ENCODE measurements at regions not wholly inside any gene's neighbourhood (a gene's known extent, or its start where the extent isn't known, plus 50 kb on each side); places are given as distances from the start of the nearest gene placed in this dataset.

DNA sequence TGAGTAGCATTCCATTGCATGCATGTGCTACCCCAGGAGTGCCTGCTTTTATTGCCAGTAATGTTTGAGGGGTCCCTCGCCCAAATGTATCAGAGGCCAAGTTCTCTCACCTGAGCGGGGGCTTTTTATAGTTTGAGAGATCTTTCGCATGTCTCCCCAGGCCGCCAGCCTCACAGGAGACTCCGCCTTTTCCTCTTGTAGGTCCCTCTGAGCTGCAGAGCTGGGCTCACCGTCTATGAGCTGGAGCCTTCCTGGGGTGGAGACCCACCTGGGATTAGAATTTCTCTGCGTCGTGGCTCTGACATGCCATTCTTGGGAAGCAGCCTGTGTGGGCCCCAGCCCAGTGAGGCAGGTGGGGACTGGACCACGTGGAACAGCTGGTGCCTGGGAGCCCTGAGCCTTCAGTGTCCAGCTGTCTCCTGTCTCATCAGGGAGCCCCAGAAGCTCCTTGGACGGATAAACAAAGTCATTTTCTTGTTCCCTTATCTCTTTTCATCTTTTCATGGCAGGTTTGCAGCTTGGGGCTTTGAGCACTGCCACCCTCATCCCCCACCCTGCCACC lies 261.7 kb upstream of the CRY1 start:
- no peak overlapping the region for H3K4me3 ChIP-seq
- H3K9me3 ChIP-seq: no peaks in the 10 kb centered on the region
- no peak for ATAC-seq
- DNase-seq: no peak
- no peaks in the 10 kb centered on the region for H3K27me3 ChIP-seq
- TF ChIP-seq, protein P1, sequence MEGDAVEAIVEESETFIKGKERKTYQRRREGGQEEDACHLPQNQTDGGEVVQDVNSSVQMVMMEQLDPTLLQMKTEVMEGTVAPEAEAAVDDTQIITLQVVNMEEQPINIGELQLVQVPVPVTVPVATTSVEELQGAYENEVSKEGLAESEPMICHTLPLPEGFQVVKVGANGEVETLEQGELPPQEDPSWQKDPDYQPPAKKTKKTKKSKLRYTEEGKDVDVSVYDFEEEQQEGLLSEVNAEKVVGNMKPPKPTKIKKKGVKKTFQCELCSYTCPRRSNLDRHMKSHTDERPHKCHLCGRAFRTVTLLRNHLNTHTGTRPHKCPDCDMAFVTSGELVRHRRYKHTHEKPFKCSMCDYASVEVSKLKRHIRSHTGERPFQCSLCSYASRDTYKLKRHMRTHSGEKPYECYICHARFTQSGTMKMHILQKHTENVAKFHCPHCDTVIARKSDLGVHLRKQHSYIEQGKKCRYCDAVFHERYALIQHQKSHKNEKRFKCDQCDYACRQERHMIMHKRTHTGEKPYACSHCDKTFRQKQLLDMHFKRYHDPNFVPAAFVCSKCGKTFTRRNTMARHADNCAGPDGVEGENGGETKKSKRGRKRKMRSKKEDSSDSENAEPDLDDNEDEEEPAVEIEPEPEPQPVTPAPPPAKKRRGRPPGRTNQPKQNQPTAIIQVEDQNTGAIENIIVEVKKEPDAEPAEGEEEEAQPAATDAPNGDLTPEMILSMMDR (IDR thresholded peaks at IDR 0.05 in 4 of 5, conservative IDR thresholded peaks at IDR 0.05 in 1 of 5): no peak
- H3K36me3 ChIP-seq: no peaks in the 10 kb centered on the region
- no peaks in the 10 kb centered on the region for H3K4me1 ChIP-seq
- intact Hi-C loops (cut with DNase I; ENCODE audit: low total_unique reads) (no loop called here), in situ Hi-C loops (cut with MboI; ENCODE audit: low sequenced_read_pairs in 4 of 4) (no loop called here)
- no peak overlapping the region for H3K27ac ChIP-seq

- TF ChIP-seq, protein P1 (IDR thresholded peaks at IDR 0.05 in 4 of 5, conservative IDR thresholded peaks at IDR 0.05 in 1 of 5): no peak
- TF ChIP-seq POLR2A (IDR thresholded peaks at IDR 0.05): no peak
- no peaks in the 10 kb centered on the region for H3K9me3 ChIP-seq
- intact Hi-C loops (cut with DNase I; ENCODE audit: low total_unique reads) (no loop called here), in situ Hi-C loops (cut with MboI; ENCODE audit: low sequenced_read_pairs in 4 of 4) (no loop called here)
- H3K27ac ChIP-seq: no peak overlapping the region
- no peaks in the 10 kb centered on the region for H3K4me1 ChIP-seq
- ATAC-seq: no peak
- H3K27me3 ChIP-seq: no peaks in the 10 kb centered on the region
- no peak overlapping the region for H3K4me3 ChIP-seq
- DNase-seq: no peak
- H3K36me3 ChIP-seq: no peaks in the 10 kb centered on the region
Measured at GRCh38 chr12:107355612-107356011, 262.3 kb upstream of the CRY1 start.

- intact Hi-C loops (cut with DNase I; ENCODE audit: low total_unique reads) (no loop called here), in situ Hi-C loops (cut with MboI; ENCODE audit: low sequenced_read_pairs in 4 of 4) (no loop called here)
- H3K36me3 ChIP-seq: no peaks in the 10 kb centered on the region
- DNase-seq: no peak
- no peaks in the 10 kb centered on the region for H3K27me3 ChIP-seq
- TF ChIP-seq POLR2A (IDR thresholded peaks at IDR 0.05): no peak
- TF ChIP-seq, protein P1 (IDR thresholded peaks at IDR 0.05 in 4 of 5, conservative IDR thresholded peaks at IDR 0.05 in 1 of 5): no peak
- no peaks in the 10 kb centered on the region for H3K9me3 ChIP-seq
- H3K4me3 ChIP-seq: no peak overlapping the region
- H3K4me1 ChIP-seq: no peaks in the 10 kb centered on the region
- ATAC-seq: no peak
- no peak overlapping the region for H3K27ac ChIP-seq
Measured at GRCh38 chr12:107356266-107356936, 263.1 kb upstream of the CRY1 start.

GRCh38 chr12:107356937-107357295 lies 263.6 kb upstream of the CRY1 start:
- no peaks in the 10 kb centered on the region for H3K27me3 ChIP-seq
- intact Hi-C loops (cut with DNase I; ENCODE audit: low total_unique reads): no loop called here
- ATAC-seq (no peak), DNase-seq (no peak)
- H3K9me3 ChIP-seq: no peaks in the 10 kb centered on the region
- no peak overlapping the region for H3K4me3 ChIP-seq
- TF ChIP-seq, protein P1 (IDR thresholded peaks at IDR 0.05 in 4 of 5, conservative IDR thresholded peaks at IDR 0.05 in 1 of 5): no peak
- H3K27ac ChIP-seq: no peak overlapping the region
- no peaks in the 10 kb centered on the region for H3K4me1 ChIP-seq
- H3K36me3 ChIP-seq: no peaks in the 10 kb centered on the region
- in situ Hi-C loops (cut with MboI; ENCODE audit: low sequenced_read_pairs in 4 of 4): no loop called here

DNA sequence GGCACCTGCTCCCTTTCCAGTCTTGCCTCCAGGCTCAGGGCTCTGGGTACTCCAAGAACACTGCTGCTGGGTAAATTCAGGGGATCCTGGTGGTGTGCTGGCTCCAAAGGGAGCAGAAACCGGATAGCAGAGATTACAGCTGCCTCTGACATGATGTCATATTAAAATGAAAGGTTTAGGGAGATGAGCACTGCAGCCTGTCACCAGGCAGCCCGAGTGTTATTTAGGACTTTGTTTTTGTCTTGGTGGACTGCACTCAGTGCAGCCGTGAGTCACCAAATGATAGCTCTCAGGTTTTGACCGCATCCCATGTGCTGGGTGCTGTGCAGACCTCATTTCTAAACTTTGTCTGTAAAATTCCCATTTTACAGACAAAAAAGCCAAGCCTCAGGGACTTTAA lies 266.0 kb upstream of the CRY1 start:
- in situ Hi-C loops (cut with MboI; ENCODE audit: low sequenced_read_pairs in 4 of 4): no loop called here
- ATAC-seq: no peak

More for the DNA sequence above, 266.0 kb upstream of the CRY1 start:
- no peak for TF ChIP-seq POLR2A (IDR thresholded peaks at IDR 0.05)
- TF ChIP-seq, protein P1 (IDR thresholded peaks at IDR 0.05 in 4 of 5, conservative IDR thresholded peaks at IDR 0.05 in 1 of 5): no peak
- H3K4me1 ChIP-seq: no peaks in the 10 kb centered on the region
- no peaks in the 10 kb centered on the region for H3K36me3 ChIP-seq
- no peaks in the 10 kb centered on the region for H3K27me3 ChIP-seq
- H3K9me3 ChIP-seq: no peaks in the 10 kb centered on the region
- H3K27ac ChIP-seq: no peak overlapping the region
- intact Hi-C loops (cut with DNase I; ENCODE audit: low total_unique reads): no loop called here
- DNase-seq: no peak
- no peak overlapping the region for H3K4me3 ChIP-seq

All from gastrocnemius medialis (tissue), 4 donors.